Right cardiac atrium (tissue), 5 donors: ENCODE measurements at regions not wholly inside any gene's neighbourhood (a gene's known extent, or its start where the extent isn't known, plus 50 kb on each side); places are given as distances from the start of the nearest gene placed in this dataset.

Source experiments
- ATAC-seq, 2 donors: fragments of 200-7000 bp; cut with Tn5 transposase; one replicate each; pipeline versions ENCODE4 v1.8.0 to v1.9.1; 2020; ENCODE audit warnings: moderate library complexity in 2 of 2, mild to moderate bottlenecking in 1 of 2
- DNase-seq, 3 donors: peaks; one replicate each; pipeline ENCODE4 v3.0.0-alpha.2; 2020
- H3K27ac ChIP-seq: one replicate; pipeline ENCODE4 v1.5.1; 2013; ENCODE audit warnings: mild to moderate bottlenecking, low read length, control low read depth, moderate library complexity
- H3K27me3 ChIP-seq: one replicate; pipeline ENCODE4 v1.6.1; 2013; ENCODE audit not compliant: control insufficient read depth, insufficient read depth
- H3K4me1 ChIP-seq: one replicate; pipeline ENCODE4 v1.6.1; 2013; ENCODE audit warnings: low read length; ENCODE audit not compliant: control insufficient read depth, insufficient read depth
- H3K4me3 ChIP-seq: one replicate; pipeline ENCODE4 v1.5.1; 2013; ENCODE audit warnings: low read length, control low read depth
- H3K9me3 ChIP-seq: one replicate; pipeline ENCODE4 v1.6.1; 2013; ENCODE audit warnings: low read length; ENCODE audit not compliant: control insufficient read depth
- WGBS: extraction: QIAGEN DNeasy Blood & Tissue Kit; methylation state at CpG from one replicate; pipeline ENCODE4 v1.1.7; 2013; 5-methylcytosine and 5-hydroxymethylcytosine counted together
- intact Hi-C, 4 donors: fragments of 100-400 bp; cut with DNase I; formaldehyde crosslinking; loops; one replicate each; pipeline versions ENCODE4 v1.11.0 to v1.14.0; 2022 to 2023
- donor health status: healthy with polysubstance abuse.
- donor health status: DM: no; HTN: yes; CAD: no.
- donor health status: DM: no; HTN: no; CAD: no.
- donor health status: DM: no; HTN: yes; CAD: no; lungs with severe emphysema.
- donor health status: DM: yes; HTN: yes; CAD: no.

DNA sequence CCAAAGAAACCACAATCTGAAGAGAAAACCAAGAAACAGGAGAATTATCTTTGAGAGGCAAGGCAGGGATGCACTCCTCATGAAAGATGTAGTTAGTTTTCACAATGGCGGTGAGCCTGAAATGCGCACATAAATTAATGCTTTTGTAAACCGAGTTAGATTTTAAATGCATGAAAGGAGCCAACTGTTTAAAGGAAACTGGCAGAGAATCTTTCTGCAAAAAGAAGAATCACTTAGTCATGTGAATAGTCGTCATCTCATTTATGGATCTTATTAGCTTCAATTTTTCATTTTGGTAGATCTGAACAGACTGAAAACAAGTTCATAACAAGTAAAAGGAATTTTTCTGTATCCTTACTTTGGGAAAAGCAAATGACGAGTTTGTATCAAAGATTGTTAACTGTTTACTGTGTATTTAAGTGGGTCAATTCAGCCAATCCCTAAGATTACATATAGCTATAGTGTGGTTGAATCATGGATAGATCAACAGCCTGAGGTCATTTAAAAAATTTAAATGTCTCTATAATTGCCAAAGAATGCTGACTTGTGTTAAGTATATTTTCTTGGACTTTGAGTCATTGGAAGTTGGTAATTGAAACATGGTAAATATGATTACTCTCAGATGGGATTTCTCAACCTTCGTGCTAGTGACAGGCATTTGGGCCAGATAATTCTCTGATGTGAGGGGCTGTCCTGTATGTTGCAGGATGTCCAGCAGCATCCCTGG, 226.6 kb upstream of the KAZN start:
- Histone ChIP-seq H3K9me3 (no peaks in the 10 kb centered on the region), H3K4me1 (no peaks in the 10 kb centered on the region), H3K27me3 (no peaks in the 10 kb centered on the region), H3K27ac (no peak overlapping the region), H3K4me3 (no peak overlapping the region)
- intact Hi-C loops, result no loop called here
- WGBS, result 60% methylated on average over 6 of the region's 6 CpGs
- ATAC-seq (no peak), DNase-seq (no peak)

DNA sequence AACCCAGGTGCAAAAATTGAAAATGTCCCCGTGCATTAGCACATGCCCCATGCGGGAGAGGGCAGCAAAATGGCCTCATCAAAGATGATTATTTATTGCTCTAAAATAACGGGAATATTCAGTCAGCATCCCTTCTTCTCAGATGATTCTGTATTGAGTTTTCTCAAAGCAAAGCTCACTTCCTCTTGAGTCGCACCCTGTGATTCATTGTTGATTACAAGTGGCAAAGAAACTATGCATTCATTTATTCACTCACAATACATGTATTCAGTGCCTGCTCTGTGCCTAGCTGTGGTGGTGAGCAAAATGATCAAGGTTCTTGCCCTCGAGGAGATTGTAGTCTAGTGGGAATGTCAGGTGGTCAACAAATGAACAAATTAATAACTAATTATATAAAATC, 226.0 kb upstream of the KAZN start:
- WGBS, result 78% methylated on average over 5 of the region's 5 CpGs
- Histone ChIP-seq H3K9me3 (no peaks in the 10 kb centered on the region), H3K27me3 (no peaks in the 10 kb centered on the region), H3K27ac (no peak overlapping the region), H3K4me3 (no peak overlapping the region), H3K4me1 (no peaks in the 10 kb centered on the region)
- ATAC-seq (no peak), DNase-seq (no peak)
- intact Hi-C loops, result no loop called here

DNA sequence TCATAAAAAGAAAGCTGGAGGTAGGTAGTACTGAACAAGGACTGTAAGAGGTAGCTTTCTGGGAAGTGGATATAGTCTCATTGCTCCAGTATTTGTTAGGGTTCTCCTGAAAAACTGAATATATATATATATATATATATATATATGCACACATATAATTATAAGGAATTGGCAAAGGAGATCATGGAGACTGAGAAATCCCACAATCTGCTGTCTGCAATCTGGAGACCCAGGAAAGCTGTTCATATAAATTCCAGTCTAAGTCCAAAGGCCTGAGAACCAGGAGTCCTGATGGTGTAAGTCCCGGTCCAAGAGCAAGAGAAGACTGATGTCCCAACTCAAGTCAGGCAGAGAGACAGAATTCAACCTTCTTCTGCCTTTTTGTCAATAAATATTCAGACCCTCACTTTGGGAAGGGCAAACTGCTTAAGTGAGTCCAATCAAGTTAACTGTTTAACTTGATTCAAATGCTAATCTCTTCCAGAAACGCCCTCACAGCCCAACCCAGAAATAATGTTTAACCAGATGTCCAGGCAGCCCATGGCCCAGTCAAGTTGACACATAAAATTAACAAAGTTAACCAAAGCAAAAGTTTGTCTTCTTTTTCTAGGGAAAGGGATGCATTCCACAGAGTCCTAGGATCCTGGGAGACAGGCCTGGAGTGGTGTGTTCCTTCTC, 225.3 kb upstream of the KAZN start:
- no peak for ATAC-seq
- no peak for DNase-seq
- H3K4me3 ChIP-seq, result no peak overlapping the region
- WGBS, result 76% methylated on average over 2 of the region's 2 CpGs
- H3K27ac ChIP-seq, result no peak overlapping the region
- no peaks in the 10 kb centered on the region for H3K9me3 ChIP-seq
- intact Hi-C loops, result no loop called here
- H3K4me1 ChIP-seq, result no peaks in the 10 kb centered on the region
- H3K27me3 ChIP-seq, result no peaks in the 10 kb centered on the region

DNA sequence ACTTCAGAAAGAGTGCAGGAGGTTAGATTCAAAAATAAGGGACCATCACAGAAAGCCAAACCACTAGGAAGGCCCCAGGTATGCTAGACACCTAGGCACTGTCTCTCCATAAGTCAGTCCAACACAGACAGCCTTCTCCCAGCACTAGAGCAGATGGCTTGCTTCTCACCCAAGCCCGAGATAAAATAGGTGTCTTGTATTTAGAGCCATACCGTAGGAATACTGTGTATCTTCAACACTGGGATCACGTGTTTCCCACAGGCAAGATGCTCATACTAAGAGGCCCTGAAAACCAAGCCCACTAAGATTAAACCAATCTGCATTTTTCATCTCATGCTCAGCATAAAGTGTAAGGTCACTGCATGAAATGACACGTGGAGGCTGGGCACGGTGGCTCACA, 223.3 kb upstream of the KAZN start:
- H3K9me3 ChIP-seq, result no peaks in the 10 kb centered on the region
- H3K27me3 ChIP-seq, result no peaks in the 10 kb centered on the region
- H3K27ac ChIP-seq, result no peak overlapping the region
- H3K4me1 ChIP-seq, result no peaks in the 10 kb centered on the region
- DNase-seq (no peak), ATAC-seq (no peak)
- WGBS, result 89% methylated on average over 5 of the region's 5 CpGs
- intact Hi-C loops, result no loop called here
- H3K4me3 ChIP-seq, result no peak overlapping the region

DNA sequence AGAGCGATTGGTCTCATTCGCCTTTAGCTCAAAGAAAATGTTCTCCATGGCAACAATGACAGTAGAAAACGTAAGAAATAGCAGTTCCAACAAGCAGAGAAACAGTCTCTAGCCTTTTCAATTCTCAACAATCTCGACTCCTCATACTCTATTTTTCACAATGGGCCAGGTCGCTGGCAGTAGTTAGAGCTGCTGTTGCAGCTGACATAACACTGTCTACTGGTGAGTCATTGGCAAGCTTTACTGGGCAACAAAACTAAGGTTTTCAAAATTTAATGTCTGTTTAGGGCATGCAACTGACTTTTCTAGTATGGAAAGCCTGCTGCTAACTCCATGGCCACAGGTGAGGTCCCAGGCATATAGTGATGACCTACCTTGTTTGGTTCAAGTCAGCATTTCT, 221.1 kb upstream of the KAZN start:
- whole genome bisulfite sequencing, result 76% methylated on average over 5 of the region's 5 CpGs
- Histone ChIP-seq H3K9me3 (no peaks in the 10 kb centered on the region), H3K27me3 (no peaks in the 10 kb centered on the region), H3K4me3 (no peak overlapping the region), H3K4me1 (no peaks in the 10 kb centered on the region), H3K27ac (no peak overlapping the region)
- ATAC-seq, result no peak
- DNase-seq, result no peak
- intact Hi-C loops, result no loop called here

DNA sequence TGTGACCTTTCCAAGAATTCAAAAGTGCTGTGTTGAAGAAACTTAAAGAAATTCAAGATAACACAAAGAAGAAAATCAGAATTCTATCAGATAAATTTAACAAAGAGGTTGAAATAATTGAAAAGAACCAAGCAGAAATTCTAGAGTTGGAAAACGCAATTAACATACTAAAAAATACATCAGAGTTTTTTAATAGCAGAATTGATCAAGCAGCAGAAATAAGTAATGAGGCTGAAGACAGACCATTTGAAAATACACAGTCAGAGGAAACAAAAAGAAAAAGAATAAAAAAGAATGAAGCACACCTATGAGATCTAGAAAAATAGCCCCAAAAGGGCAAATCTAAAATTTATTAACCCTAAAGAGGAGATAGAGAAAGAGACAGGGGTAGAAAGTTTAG, 218.1 kb upstream of the KAZN start:
- Histone ChIP-seq H3K27ac (no peak overlapping the region), H3K27me3 (no peaks in the 10 kb centered on the region), H3K4me3 (no peak overlapping the region), H3K4me1 (no peaks in the 10 kb centered on the region), H3K9me3 (no peaks in the 10 kb centered on the region)
- WGBS, result 76% methylated on average over 1 of the region's 1 CpG
- DNase-seq (no peak), ATAC-seq (no peak)
- intact Hi-C loops, result no loop called here

DNA sequence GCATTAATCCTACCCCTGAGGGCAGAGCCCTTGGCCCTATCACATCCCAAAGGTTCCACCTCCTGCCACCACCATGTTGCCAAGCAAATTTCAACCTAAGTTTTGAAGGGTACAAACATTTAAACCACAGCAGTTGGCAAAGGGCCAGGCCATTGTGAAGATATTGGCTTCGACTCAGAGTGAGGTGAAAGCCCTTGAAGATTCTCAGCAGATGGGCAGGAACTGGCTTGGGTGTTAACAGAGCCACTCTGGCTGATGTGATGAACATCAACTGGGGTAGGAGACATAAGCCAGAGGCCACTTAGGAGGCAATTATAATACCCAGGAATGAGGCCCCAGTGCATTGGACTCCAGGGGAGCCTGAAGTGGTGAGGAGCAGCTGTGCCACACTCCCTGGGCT, 207.7 kb upstream of the KAZN start:
- Histone ChIP-seq H3K27ac (no peak overlapping the region), H3K27me3 (no peaks in the 10 kb centered on the region), H3K9me3 (no peaks in the 10 kb centered on the region), H3K4me3 (no peak overlapping the region), H3K4me1 (no peaks in the 10 kb centered on the region)
- no peak for ATAC-seq
- intact Hi-C loops, result no loop called here
- no peak for DNase-seq
- 25% methylated on average over 1 of the region's 1 CpG for WGBS

DNA sequence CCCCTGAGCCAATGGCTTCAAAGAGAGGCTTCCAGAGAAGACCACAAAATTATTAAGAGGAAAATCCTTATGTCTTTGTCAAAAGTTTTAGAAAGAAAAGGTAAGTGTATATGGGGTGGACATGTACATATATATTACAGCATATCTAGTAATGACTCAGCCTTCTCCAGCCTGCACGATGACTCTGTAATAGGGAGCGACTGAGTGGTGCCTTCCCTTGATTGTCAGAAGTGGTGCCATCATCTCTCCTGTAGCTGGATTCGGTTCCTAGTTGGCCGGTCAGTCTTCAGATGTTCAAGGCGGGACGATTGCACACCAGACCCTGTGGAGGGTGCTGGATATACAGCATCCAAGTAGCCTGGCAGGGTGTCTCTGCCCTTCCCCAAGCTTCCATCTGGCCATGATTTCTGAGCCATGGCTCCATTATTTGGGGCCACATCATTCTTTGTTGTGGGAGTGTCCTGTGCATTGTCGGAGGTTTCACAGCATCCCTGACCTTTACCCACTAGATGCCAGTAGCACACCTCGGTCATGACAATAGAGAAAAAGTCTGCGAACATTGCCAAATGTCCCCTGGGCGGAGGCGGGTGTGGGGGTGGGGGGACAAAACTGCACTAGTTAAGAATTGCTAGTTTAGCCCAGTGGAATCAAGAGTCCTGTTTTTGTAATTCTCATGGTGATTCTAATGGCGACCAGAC, 206.2 kb upstream of the KAZN start:
- no peak overlapping the region for H3K27ac ChIP-seq
- ATAC-seq, result no peak

DNA sequence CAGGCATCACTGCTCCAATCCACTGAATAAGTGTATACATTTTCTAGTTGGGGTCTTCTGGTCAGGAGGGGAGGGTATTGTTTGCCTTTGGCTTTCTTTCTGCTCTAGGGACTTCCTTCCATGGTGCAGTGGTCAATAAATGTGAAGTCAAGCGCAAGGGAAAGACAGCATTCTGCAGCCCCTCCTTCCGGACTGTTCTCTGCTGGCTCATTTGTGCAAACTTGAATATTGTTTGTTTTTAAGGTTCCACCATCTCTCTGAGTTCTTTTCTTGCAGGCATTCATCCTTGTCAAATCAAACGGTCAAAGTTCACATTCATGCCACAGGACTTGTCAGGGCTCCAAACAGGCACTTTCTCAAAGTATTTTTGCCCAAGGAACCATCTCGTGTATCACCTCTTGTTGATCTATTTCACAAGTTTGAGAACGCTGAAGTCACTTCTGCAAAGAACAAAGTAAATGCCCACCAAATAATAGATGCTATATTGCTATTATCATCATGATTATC, 205.6 kb upstream of the KAZN start:
- no peak overlapping the region for H3K4me3 ChIP-seq
- no peak for ATAC-seq
- H3K27ac ChIP-seq, result no peak overlapping the region
- H3K27me3 ChIP-seq, result no peaks in the 10 kb centered on the region
- no peaks in the 10 kb centered on the region for H3K9me3 ChIP-seq
- DNase-seq, result no peak
- intact Hi-C loops, result no loop called here
- no peaks in the 10 kb centered on the region for H3K4me1 ChIP-seq
- WGBS, result 80% methylated on average over 5 of the region's 5 CpGs

More for the DNA sequence above, 206.2 kb upstream of the KAZN start:
- no peak overlapping the region for H3K4me3 ChIP-seq
- no peaks in the 10 kb centered on the region for H3K9me3 ChIP-seq
- no peaks in the 10 kb centered on the region for H3K27me3 ChIP-seq
- DNase-seq, result no peak
- WGBS, result 73% methylated on average over 12 of the region's 12 CpGs
- H3K4me1 ChIP-seq, result no peaks in the 10 kb centered on the region
- intact Hi-C loops, result no loop called here

DNA sequence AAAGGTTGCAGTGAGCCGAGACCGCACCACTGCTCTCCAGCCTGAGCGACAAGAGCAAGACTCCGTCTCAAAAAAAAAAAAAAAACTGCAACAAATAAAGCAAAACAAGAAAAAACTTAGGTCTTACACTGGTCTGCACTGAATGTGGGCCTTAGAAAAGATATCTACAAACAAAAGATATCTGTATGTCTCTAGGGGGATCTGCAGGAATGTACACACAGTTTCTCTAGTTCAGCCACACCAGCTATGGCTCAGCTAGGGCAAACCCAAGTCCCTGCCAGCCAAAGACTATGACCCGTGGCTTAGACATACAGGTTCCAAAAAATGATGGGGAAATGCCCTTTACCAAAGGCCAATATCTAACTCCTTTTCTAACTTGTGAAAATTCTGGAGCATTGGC, 202.4 kb upstream of the KAZN start:
- DNase-seq (no peak), ATAC-seq (no peak)
- 79% methylated on average over 5 of the region's 5 CpGs for WGBS
- H3K27ac ChIP-seq, result no peak overlapping the region
- H3K27me3 ChIP-seq, result no peaks in the 10 kb centered on the region
- no peaks in the 10 kb centered on the region for H3K9me3 ChIP-seq
- intact Hi-C loops, result no loop called here
- H3K4me1 ChIP-seq, result no peaks in the 10 kb centered on the region
- no peak overlapping the region for H3K4me3 ChIP-seq

DNA sequence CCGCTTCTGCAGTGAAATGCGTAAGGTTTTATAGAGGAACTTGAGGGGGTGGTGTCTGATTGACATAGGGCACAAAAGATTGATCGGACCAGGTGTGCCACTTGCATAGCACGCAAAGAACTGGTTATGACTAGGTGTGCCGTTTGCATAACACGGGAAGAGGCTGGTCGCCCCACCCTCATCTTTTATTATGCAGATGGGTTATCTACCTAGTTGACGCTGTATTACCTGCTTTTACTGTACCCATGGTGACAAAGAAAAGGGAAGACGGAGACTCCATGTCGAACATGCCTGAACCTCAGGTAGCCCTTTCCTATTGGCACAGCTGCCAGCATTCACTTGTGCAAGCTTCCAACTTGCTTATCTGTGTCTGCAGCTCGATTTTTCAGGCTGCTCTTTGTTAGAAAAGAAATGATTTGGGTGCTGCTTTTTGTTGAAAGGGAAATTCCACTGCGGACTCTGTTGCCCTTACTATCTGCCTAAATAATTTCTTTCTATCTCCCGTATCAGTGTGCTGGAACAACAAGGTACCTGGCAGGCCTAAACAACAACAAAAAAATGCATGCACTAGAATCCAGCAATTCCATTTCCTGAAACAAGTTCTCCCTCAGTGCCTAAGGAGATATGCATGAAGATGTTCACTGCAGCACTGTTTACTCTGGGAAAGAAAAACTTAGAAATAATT, 194.4 kb upstream of the KAZN start:
- Histone ChIP-seq H3K4me1 (no peaks in the 10 kb centered on the region), H3K27ac (no peak overlapping the region), H3K9me3 (no peaks in the 10 kb centered on the region), H3K4me3 (no peak overlapping the region), H3K27me3 (no peaks in the 10 kb centered on the region)
- no peak for DNase-seq
- intact Hi-C loops, result no loop called here
- 83% methylated on average over 13 of the region's 13 CpGs for WGBS
- no peak for ATAC-seq
